SK-N-SH treated with all-trans-retinoic acid at 6 μM for 48 hours (cell line): ENCODE measurements at regions not wholly inside any gene's neighbourhood (a gene's known extent, or its start where the extent isn't known, plus 50 kb on each side); places are given as distances from the start of the nearest gene placed in this dataset.

ENCODE experiments used
- ARNTL ChIP-seq: fragments of 450-650 bp; formaldehyde crosslinking; IDR thresholded peaks from 2 replicates; pipeline ENCODE4 v1.5.0; 2020; ENCODE audit warnings: low read depth, mild to moderate bottlenecking, moderate library complexity, borderline replicate concordance
- BACH2 ChIP-seq: fragments of 250-450 bp; sonication (Bioruptor Pico); IDR thresholded peaks from 2 replicates; pipeline ENCODE4 v1.9.0; 2021; ENCODE audit warnings: mild to moderate bottlenecking, borderline replicate concordance
- CSDC2 ChIP-seq: fragments of 250-450 bp; sonication (Bioruptor Pico); IDR thresholded peaks from 2 replicates; pipeline ENCODE4 v1.5.0; 2020; ENCODE audit warnings: mild to moderate bottlenecking, moderate library complexity
- OSR1 ChIP-seq: fragments of 250-450 bp; sonication (Bioruptor Pico); IDR thresholded peaks from 2 replicates; pipeline ENCODE4 v1.8.0; 2022; ENCODE audit warnings: moderate library complexity, mild to moderate bottlenecking, inconsistent platforms
- TOX ChIP-seq: fragments of 250-450 bp; sonication (Bioruptor Pico); IDR thresholded peaks from 2 replicates; pipeline ENCODE4 v1.8.0; 2021; ENCODE audit warnings: mild to moderate bottlenecking, moderate library complexity, borderline replicate concordance
- TF ChIP-seq, protein P1 (sequence below): fragments of 250-450 bp; sonication (Bioruptor Pico); IDR thresholded peaks from 2 replicates; pipeline ENCODE4 v1.8.0; 2020; ENCODE audit warnings: mild to moderate bottlenecking, moderate library complexity, borderline replicate concordance
- TF ChIP-seq, protein P2 (sequence below): fragments of 250-450 bp; sonication (Bioruptor Pico); IDR thresholded peaks from 2 replicates; pipeline ENCODE4 v1.5.0; 2020; ENCODE audit warnings: mild to moderate bottlenecking, moderate library complexity
- TF ChIP-seq, protein P3 (sequence below): fragments of 250-450 bp; sonication (Bioruptor Pico); IDR thresholded peaks from 2 replicates; pipeline ENCODE4 v1.5.1; 2020; ENCODE audit warnings: low read depth, mild to moderate bottlenecking, moderate library complexity

DNA sequence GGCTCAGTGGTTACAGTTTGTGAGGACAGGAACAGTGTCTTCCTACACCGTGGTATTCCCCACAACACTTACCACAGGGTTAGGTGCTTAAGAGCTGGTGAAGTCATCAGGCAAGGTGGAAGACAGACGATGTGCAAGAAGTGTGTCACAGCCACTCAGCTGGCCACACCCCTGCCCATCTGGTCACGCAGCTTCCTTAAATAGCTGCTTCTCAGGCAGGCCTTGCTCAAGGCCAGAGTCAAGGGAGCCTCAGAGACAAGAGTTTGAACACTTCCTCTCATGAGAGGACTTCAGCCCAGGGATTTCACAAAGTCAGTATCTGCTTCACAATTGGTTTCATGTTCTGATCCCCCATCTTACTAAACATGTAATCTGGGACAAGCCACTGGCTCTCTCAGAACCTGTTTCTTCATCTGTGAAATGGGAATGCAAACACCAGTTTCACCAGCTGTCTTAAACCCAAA is 80.3 kb upstream of the FRY start:
- no peak for TF ChIP-seq TOX (CRISPR knock-in tag)
- TF ChIP-seq ARNTL (CRISPR knock-in tag) = no peak
- TF ChIP-seq, protein P1, sequence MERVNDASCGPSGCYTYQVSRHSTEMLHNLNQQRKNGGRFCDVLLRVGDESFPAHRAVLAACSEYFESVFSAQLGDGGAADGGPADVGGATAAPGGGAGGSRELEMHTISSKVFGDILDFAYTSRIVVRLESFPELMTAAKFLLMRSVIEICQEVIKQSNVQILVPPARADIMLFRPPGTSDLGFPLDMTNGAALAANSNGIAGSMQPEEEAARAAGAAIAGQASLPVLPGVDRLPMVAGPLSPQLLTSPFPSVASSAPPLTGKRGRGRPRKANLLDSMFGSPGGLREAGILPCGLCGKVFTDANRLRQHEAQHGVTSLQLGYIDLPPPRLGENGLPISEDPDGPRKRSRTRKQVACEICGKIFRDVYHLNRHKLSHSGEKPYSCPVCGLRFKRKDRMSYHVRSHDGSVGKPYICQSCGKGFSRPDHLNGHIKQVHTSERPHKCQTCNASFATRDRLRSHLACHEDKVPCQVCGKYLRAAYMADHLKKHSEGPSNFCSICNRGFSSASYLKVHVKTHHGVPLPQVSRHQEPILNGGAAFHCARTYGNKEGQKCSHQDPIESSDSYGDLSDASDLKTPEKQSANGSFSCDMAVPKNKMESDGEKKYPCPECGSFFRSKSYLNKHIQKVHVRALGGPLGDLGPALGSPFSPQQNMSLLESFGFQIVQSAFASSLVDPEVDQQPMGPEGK (CRISPR knock-in tag) = no peak
- TF ChIP-seq OSR1 (CRISPR knock-in tag) = no peak
- TF ChIP-seq, protein P2, sequence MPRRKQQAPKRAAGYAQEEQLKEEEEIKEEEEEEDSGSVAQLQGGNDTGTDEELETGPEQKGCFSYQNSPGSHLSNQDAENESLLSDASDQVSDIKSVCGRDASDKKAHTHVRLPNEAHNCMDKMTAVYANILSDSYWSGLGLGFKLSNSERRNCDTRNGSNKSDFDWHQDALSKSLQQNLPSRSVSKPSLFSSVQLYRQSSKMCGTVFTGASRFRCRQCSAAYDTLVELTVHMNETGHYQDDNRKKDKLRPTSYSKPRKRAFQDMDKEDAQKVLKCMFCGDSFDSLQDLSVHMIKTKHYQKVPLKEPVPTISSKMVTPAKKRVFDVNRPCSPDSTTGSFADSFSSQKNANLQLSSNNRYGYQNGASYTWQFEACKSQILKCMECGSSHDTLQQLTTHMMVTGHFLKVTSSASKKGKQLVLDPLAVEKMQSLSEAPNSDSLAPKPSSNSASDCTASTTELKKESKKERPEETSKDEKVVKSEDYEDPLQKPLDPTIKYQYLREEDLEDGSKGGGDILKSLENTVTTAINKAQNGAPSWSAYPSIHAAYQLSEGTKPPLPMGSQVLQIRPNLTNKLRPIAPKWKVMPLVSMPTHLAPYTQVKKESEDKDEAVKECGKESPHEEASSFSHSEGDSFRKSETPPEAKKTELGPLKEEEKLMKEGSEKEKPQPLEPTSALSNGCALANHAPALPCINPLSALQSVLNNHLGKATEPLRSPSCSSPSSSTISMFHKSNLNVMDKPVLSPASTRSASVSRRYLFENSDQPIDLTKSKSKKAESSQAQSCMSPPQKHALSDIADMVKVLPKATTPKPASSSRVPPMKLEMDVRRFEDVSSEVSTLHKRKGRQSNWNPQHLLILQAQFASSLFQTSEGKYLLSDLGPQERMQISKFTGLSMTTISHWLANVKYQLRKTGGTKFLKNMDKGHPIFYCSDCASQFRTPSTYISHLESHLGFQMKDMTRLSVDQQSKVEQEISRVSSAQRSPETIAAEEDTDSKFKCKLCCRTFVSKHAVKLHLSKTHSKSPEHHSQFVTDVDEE (CRISPR knock-in tag) = no peak
- no peak for TF ChIP-seq BACH2 (CRISPR knock-in tag)
- TF ChIP-seq, protein P3, sequence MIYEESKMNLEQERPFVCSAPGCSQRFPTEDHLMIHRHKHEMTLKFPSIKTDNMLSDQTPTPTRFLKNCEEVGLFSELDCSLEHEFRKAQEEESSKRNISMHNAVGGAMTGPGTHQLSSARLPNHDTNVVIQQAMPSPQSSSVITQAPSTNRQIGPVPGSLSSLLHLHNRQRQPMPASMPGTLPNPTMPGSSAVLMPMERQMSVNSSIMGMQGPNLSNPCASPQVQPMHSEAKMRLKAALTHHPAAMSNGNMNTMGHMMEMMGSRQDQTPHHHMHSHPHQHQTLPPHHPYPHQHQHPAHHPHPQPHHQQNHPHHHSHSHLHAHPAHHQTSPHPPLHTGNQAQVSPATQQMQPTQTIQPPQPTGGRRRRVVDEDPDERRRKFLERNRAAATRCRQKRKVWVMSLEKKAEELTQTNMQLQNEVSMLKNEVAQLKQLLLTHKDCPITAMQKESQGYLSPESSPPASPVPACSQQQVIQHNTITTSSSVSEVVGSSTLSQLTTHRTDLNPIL (CRISPR knock-in tag) = no peak
- no peak for TF ChIP-seq CSDC2 (CRISPR knock-in tag)
